ENCODE measurements at regions not wholly inside any gene's neighbourhood (a gene's known extent, or its start where the extent isn't known, plus 50 kb on each side); places are given as distances from the start of the nearest gene placed in this dataset.

GRCh38 chr17:12537436-12537835 lies 128.3 kb upstream of the MYOCD start:
- DNase-seq: no peak

GRCh38 chr17:12538003-12538402 lies 127.7 kb upstream of the MYOCD start:
- DNase-seq: no peak

DNA sequence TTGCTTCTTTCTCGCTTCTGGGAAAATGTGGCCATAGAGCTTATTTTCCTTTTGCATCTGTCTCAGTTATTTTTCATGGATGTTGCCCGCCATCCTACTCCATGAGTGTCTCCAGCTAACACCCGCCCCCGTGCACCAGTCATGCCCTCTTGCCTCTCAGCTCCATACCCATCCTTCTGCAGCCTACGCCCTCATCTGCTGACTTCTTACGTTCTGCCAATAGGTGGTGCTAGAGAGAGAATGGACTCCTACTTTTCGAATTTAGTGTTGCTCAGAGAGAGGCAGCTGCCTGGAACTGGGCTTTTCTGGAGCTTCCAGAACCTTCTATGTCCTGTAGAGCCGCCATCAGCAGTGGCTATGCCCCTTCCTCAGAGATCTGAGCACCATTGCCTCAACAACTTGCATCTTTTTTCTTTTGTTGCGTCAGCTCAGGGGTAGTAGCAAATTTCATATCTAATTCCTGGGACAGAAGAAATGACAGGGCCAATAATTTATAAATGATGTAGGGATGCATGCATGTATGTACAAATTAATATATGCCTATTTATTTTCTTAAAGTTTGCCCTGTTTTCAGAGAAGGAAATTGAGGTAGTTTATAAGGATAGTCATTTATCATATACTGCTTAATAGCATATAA lies 119.7 kb upstream of the MYOCD start:
- peak; percentile 39 for DNase-seq

DNA sequence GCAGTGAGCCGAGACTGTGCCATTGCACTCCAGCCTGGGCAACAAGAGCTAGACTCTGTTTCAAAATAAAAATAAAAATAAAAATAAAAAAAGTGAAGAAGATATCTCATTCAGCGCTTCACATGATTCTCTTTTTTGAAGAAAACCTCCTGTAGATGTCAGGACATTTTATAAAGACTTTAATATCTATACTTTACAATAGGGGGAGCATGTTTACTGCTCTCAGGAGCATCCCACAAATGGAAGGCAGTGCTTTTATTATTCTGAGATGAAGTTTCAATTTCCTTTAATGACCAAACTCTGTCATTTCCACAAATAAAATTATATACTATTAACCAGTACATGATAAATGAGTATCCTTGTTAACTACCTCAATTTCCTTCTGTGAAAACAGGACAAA lies 118.7 kb upstream of the MYOCD start:
- DNase-seq: no peak

- DNase-seq: no peak
Observed at GRCh38 chr17:12547831-12548230, 117.9 kb upstream of the MYOCD start.

- no peak for DNase-seq
Observed at GRCh38 chr17:12548558-12548957, 117.1 kb upstream of the MYOCD start.

- no peak for DNase-seq
Observed at GRCh38 chr17:12549499-12550041, 116.1 kb upstream of the MYOCD start.

- DNase-seq: no peak
Observed at GRCh38 chr17:12553625-12554024, 112.1 kb upstream of the MYOCD start.

DNA sequence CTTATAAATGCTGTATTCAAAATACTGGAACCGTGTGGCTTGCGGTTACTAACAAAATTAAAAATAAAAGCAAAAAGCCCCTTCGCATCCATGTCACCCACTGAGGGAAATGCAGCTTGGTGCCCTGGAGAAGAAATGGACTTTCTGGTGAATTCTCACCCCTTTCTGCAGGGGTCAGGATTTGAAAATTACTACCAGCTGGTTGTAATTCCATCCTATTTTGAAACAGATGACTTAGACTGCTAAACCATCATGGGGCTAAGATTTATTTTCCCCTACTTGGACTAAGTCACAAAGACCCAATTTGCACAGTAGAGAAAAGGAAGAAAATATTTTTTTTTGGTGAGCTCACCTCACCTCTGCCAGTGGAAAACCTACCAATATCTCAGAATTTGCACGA lies 111.4 kb upstream of the MYOCD start:
- DNase-seq: no peak

DNA sequence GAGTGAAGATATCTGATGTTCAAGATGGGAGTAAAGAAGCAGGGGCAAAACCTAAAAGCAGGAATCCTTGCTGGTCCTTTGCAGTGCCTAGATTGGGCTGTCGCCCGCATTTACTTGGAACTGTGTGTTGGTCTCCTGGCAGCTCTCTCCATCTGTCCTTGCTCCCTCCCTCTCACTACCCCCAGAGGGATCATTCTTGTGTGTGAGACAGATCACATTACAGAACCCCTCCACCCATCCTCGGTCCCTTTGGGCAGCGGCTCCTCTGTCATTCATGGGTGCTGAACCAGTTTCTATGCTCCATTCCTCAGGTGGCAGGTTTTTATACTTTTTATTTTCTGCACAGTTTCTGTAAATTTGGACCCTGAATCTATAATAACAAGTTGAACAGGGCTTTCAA lies 99.4 kb upstream of the MYOCD start:
- no peak for DNase-seq

- DNase-seq: no peak
Observed at GRCh38 chr17:12567077-12568053, 98.3 kb upstream of the MYOCD start.

- DNase-seq: no peak
Observed at GRCh38 chr17:12568358-12569251, 97.1 kb upstream of the MYOCD start.

- no peak for DNase-seq
Observed at GRCh38 chr17:12571606-12572005, 94.1 kb upstream of the MYOCD start.

DNA sequence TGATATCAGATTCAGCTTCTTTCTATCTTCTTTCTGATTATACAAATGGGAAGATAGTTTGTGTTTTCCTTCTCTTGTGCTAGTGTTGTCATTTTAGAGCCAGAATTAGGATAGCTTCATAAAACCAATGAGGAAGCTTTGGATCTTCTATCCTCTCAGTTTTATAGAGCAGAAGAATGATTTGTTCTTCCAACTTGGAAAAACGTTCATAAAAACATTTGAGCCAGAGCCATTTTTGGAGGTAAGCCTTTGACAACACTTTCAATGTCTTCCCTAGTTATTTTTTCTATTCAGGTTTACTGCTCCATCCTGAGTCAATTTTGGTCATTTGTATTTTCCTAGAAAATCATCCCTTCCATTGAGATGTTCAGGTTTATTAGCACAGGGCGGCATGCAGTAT lies 91.2 kb upstream of the MYOCD start:
- DNase-seq: no peak

DNA sequence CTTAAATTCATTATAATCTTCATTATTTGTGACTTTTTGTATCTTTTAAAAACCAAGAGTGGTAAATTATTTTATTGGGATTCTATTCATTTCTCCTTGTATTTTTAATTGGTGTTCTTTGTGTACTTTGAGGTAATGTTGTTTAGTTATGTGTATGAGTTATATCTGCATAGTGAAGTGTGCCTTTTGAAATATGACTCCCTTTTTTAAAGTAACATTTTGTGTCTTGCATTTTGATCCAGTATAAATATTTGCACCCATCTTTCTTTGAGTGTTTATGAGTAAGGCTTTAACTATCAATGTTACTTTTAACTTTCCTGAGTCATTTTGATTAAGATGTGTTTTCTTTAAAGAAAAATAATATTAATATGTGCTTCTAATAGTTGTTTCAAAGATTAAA lies 90.0 kb upstream of the MYOCD start:
- DNase-seq: no peak

GRCh38 chr17:12579288-12579687 lies 86.4 kb upstream of the MYOCD start:
- DNase-seq: no peak

- DNase-seq: no peak
Observed at GRCh38 chr17:12580640-12581039, 85.0 kb upstream of the MYOCD start.

- DNase-seq: no peak
Observed at GRCh38 chr17:12584727-12585126, 81.0 kb upstream of the MYOCD start.

DNA sequence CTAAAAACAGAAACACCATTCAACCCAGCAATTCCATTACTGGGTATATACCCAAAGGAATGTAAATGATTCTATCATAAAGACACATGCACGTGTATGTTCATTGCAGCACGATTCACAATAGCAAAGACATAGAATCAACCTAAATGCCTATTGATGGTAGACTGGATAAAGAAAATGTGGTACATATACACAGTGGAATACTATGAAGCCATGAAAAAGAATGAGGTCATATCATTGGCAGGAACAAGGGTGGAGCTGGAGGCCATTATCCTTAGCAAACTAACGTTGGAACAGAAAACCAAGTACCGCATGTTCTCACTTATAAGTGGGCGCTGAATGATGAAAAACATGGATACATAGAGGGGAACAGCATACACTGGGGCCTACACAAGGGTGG lies 77.2 kb upstream of the MYOCD start:
- DNase-seq: no peak

DNA sequence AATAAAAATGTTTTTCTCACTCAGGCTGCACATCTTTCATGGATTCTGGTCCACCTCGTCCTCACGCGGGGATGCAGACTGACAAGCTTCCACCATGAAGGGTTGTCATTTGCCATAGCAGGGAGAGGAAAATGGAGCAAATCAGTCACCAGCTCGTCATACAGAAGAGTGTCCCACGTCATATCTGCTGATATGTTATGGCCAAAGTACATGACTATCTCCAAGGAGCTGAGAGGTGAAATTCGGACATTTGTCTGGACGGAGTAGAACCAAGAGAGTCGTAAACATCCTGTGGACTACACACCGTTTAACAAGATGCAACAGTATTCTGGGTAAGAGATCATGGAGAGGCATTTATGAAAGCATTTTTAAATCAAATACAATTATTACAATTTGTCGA lies 75.3 kb upstream of the MYOCD start:
- DNase-seq: no peak

DNA sequence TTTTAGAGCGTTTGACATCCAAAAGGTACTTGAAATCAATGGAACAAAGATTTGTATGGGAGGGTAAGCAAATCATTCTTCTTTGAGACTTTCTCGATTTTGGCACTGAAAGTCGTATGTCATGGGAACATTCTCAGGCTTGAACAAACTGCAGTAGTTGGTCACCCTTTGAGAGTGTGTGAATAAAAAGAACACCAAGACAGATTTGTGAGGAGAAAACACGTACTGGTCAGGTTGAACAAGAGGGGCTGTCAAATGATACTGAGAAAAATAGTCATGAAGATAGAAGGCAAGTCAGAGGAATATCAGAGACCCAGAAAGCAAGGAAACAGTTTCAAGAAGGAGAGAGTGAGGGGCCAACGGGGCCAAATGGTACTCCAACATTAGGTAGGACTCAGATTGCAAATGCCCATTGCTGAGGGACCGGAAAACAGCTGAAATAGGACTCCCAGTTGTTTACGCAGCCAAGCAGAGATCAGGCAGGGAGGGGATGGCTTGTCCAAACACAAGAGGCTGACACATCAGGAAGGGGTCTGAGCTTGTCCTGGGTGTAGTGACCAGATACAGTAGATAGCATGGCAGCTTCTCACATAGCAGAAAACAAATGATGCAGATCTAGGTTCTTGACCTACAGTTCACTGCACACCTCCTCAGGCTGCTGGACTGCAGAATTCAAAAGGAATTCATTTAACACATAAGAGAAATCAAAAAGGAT lies 74.5 kb upstream of the MYOCD start:
- no peak for DNase-seq

DNA sequence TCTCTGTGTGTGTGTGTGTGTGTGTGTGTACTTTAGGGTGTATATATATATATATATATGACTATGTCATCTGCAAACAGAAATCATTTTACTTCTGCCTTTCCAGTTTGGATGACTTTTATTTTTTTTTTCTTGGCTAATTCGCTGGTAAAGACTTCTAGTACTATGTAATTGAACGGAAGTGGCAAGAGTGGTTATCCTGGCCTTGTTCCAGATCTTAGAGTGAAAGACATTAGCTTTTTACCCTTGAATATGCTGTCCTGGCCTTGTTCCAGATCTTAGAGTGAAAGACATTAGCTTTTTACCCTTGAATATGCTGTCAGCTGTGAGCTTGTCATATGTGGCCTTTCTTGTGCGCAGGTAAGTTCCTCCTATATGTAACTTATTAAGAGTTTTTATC lies 72.7 kb upstream of the MYOCD start:
- DNase-seq: no peak
